Adrenal gland (tissue), 9 donors: ENCODE measurements at regions not wholly inside any gene's neighbourhood (a gene's known extent, or its start where the extent isn't known, plus 50 kb on each side); places are given as distances from the start of the nearest gene placed in this dataset.

Source experiments
- DNase-seq, 7 donors: peaks; one replicate each; pipeline ENCODE4 v3.0.0-alpha.2; 2019 to 2020
- H3K27ac ChIP-seq, 5 donors: fragments of 200-600 bp; sonication (generic) in 4 of 5; 1 replicate in 3 of 5; 2 replicates in 2 of 5; pipeline versions ENCODE4 v1.5.1 to v1.8.0; 2016 to 2020; ENCODE audit warnings: mild to moderate bottlenecking in 1 of 5
- H3K27me3 ChIP-seq: fragments of 200-600 bp; 2 replicates; pipeline ENCODE4 v1.8.0; 2021
- H3K36me3 ChIP-seq, 2 donors: fragments of 200-600 bp; replicated peaks in 1 of 2; 1 replicate in 1 of 2; 2 replicates in 1 of 2; pipeline versions ENCODE4 v1.5.1 to v1.8.0; 2018 to 2022
- H3K4me1 ChIP-seq, 2 donors: fragments of 200-600 bp; replicated peaks in 1 of 2; 1 replicate in 1 of 2; 2 replicates in 1 of 2; pipeline versions ENCODE4 v1.5.1 to v1.8.0; 2018 to 2021
- H3K4me3 ChIP-seq, 4 donors: fragments of 200-600 bp; sonication (generic) in 3 of 4; one replicate each; pipeline ENCODE4 v1.5.1; 2016 to 2018
- H3K9me3 ChIP-seq, 3 donors: fragments of 200-600 bp; sonication (generic) in 1 of 3; replicated peaks in 1 of 3; 1 replicate in 2 of 3; 2 replicates in 1 of 3; pipeline versions ENCODE4 v1.5.1 to v1.8.0; 2016 to 2021
- POLR2A ChIP-seq, 2 donors: fragments of 450-650 bp; IDR thresholded peaks; one replicate each; pipeline ENCODE4 v1.6.1; 2017; ENCODE audit warnings: antibody characterized with exemption in 2 of 2, mild to moderate bottlenecking in 2 of 2, moderate library complexity in 1 of 2
- WGBS, 4 donors: extraction: QIAGEN DNeasy Blood & Tissue Kit in 2 of 4; methylation state at CpG; one replicate each; pipeline versions ENCODE4 v1.1.5 to v1.1.7; 2013 to 2017; 5-methylcytosine and 5-hydroxymethylcytosine counted together
- intact Hi-C, 2 donors: fragments of 100-400 bp; cut with DNase I; formaldehyde crosslinking; loops; one replicate each; pipeline versions ENCODE4 v1.14.1 to v1.15.0; 2022 to 2023
- TF ChIP-seq, protein P1 (sequence below), 6 experiments: fragments of 450-650 bp in 4 of 6; fragments of 200-600 bp in 2 of 6; sonication (generic) in 1 of 6; IDR thresholded peaks; 1 replicate in 5 of 6; 2 replicates in 1 of 6; pipeline versions ENCODE4 v1.5.1 to v1.8.0; 2016 to 2021; ENCODE audit warnings: antibody characterized with exemption in 6 of 6, mild to moderate bottlenecking in 2 of 6, moderate library complexity in 1 of 6
- donor health status: healthy with polysubstance abuse.
- donor health status: Bipolar disorder and iron deficiency.
- donor health status: DM: yes; HTN: yes; CAD: no.
- donor health status: DM: no; HTN: no; CAD: no.
- donor health status: DM: no; HTN: no; CAD: no.

DNA sequence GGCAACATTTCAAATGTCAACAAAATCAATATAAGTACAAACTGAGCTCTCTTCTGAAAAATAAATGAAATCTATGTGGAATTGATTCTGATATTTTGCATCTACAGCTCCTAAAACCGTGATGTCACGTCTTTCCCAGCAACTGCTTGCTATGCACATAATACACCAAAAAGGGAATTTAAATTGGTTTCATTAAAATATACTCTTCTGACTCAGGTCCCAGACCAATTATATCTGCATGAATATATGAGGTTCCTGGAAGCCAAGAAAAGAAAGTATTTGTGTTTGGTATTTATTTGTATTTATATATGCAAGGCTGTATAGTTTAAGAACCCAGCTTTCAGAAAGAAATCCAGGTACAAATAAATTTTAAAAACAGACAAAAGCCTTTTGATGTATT lies 1282.5 kb downstream of the SUCLG1 start:
- Histone ChIP-seq H3K9me3 (no peaks in the 10 kb centered on the region), H3K4me1 (no peaks in the 10 kb centered on the region), H3K4me3 (no peak overlapping the region), H3K36me3 (no peaks in the 10 kb centered on the region), H3K27ac (no peak overlapping the region), H3K27me3 (no peaks in the 10 kb centered on the region)
- intact Hi-C loops: no loop called here
- WGBS, 4 donors: 81 to 92% (median 83%) methylated on average over 2 of the region's 2 CpGs
- TF ChIP-seq, protein P1, sequence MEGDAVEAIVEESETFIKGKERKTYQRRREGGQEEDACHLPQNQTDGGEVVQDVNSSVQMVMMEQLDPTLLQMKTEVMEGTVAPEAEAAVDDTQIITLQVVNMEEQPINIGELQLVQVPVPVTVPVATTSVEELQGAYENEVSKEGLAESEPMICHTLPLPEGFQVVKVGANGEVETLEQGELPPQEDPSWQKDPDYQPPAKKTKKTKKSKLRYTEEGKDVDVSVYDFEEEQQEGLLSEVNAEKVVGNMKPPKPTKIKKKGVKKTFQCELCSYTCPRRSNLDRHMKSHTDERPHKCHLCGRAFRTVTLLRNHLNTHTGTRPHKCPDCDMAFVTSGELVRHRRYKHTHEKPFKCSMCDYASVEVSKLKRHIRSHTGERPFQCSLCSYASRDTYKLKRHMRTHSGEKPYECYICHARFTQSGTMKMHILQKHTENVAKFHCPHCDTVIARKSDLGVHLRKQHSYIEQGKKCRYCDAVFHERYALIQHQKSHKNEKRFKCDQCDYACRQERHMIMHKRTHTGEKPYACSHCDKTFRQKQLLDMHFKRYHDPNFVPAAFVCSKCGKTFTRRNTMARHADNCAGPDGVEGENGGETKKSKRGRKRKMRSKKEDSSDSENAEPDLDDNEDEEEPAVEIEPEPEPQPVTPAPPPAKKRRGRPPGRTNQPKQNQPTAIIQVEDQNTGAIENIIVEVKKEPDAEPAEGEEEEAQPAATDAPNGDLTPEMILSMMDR (IDR thresholded peaks at IDR 0.05): no peak
- no peak for TF ChIP-seq POLR2A (IDR thresholded peaks at IDR 0.05)
- DNase-seq: no peak

DNA sequence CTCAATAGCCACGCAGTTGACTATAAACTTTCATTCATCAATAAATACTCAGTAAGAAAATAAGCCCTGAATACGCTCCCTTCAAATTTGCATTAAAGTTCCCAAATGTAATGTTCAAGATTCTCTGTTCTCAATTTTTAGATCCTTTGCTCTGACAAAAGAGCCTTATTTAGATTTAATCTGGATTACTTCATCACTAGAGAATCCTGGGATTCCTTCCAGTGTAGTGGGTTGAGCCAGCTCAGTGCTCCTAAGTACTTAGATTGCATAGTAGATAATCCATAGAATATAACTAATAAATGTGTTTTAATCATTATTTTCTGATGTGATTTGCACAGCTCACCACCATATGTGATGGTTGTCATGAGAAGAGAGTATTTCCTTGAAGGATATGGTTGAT lies 1286.2 kb downstream of the SUCLG1 start:
- Histone ChIP-seq H3K27me3 (no peaks in the 10 kb centered on the region), H3K4me1 (no peaks in the 10 kb centered on the region), H3K36me3 (no peaks in the 10 kb centered on the region), H3K4me3 (no peak overlapping the region), H3K27ac (no peak overlapping the region), H3K9me3 (no peaks in the 10 kb centered on the region)
- WGBS, 4 donors: 88 to 92% (median 89%) methylated on average over 2 of the region's 2 CpGs
- no peak for TF ChIP-seq POLR2A (IDR thresholded peaks at IDR 0.05)
- TF ChIP-seq, protein P1 (IDR thresholded peaks at IDR 0.05): no peak
- intact Hi-C loops: no loop called here
- DNase-seq: no peak

DNA sequence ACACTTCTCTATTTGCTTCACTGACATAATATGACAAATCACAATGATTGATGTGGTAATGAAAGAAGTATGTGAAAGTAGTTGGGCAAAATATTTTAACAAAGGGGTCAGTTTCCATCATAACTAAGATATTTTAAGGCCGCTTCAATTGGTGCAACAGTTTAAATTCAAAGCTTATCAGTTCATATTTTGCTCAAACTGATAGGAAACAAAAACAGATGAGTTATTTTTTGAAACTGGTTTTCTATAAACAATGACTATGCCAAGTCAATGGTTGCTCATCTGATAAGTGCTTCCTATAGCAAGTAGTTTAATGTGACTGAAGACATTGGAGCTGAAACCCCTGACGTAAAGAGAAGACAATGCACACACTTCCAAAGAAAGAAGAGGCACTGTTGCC lies 1290.7 kb downstream of the SUCLG1 start:
- WGBS, 4 donors: 68 to 81% (median 76%) methylated on average over 2 of the region's 2 CpGs
- Histone ChIP-seq H3K27ac (no peak overlapping the region), H3K4me1 (no peaks in the 10 kb centered on the region), H3K36me3 (no peaks in the 10 kb centered on the region), H3K27me3 (no peaks in the 10 kb centered on the region), H3K4me3 (no peak overlapping the region), H3K9me3 (no peaks in the 10 kb centered on the region)
- no peak for DNase-seq
- intact Hi-C loops: no loop called here
- no peak for TF ChIP-seq POLR2A (IDR thresholded peaks at IDR 0.05)
- TF ChIP-seq, protein P1 (IDR thresholded peaks at IDR 0.05): no peak

DNA sequence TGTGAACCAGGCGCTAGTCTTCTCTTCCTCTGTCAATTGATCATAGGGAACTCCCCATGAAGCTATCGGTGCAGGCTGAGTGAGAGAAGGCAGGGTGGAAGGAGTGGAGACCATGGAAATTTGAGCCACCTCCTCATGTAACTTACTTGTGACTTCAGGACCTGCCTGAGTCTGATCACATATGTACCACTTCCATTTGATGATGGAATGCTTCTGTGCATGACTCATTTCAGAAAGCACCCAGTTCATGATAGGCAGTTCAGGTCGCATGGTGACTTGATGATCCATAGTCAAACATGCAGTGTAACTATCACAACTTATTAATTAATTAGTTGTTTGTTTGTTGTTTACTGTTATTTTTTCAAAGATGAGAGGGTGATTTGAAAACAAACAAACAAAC lies 1296.7 kb downstream of the SUCLG1 start:
- H3K9me3 ChIP-seq: no peaks in the 10 kb centered on the region
- intact Hi-C loops: no loop called here
- no peaks in the 10 kb centered on the region for H3K36me3 ChIP-seq
- no peak for TF ChIP-seq POLR2A (IDR thresholded peaks at IDR 0.05)
- TF ChIP-seq, protein P1 (IDR thresholded peaks at IDR 0.05): no peak
- no peak overlapping the region for H3K27ac ChIP-seq
- DNase-seq: no peak
- 78 to 91% (median 83%) methylated on average over 3 of the region's 3 CpGs for WGBS, 4 donors
- no peaks in the 10 kb centered on the region for H3K27me3 ChIP-seq
- no peaks in the 10 kb centered on the region for H3K4me1 ChIP-seq
- no peak overlapping the region for H3K4me3 ChIP-seq
